ENCODE measurements at regions not wholly inside any gene's neighbourhood (a gene's known extent, or its start where the extent isn't known, plus 50 kb on each side); places are given as distances from the start of the nearest gene placed in this dataset.

DNA sequence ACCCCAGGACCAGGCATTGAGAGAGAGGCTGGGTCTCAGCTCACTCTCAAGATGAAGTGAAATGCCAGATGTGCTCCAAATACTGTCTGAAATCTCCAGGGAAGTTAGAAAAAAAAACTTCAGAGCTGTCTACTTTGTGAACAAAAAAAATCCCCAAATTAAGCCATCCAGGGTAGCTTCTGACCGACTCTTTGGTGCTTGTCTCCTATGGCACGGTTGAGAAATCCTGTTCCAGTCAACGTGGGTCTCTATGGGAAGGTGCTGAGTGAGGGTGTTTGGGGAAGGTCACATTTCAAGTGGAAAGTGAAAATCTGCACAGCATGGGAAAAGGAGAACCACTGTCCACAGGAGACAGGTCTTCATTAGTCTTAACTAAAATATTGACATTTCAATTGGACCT lies 322.5 kb upstream of the CFAP20DC start (continued):
- TF ChIP-seq EP300 (IDR thresholded peaks at IDR 0.05; ENCODE audit: borderline replicate concordance in 1 of 2, control insufficient read depth in 1 of 2, low read depth in 2 of 2, low read length in 2 of 2): no peak
- no peak for TF ChIP-seq CREM (IDR thresholded peaks at IDR 0.05; ENCODE audit: low read depth)
- TF ChIP-seq PML (IDR thresholded peaks at IDR 0.05; ENCODE audit: low read length): no peak
- TF ChIP-seq, protein P1, sequence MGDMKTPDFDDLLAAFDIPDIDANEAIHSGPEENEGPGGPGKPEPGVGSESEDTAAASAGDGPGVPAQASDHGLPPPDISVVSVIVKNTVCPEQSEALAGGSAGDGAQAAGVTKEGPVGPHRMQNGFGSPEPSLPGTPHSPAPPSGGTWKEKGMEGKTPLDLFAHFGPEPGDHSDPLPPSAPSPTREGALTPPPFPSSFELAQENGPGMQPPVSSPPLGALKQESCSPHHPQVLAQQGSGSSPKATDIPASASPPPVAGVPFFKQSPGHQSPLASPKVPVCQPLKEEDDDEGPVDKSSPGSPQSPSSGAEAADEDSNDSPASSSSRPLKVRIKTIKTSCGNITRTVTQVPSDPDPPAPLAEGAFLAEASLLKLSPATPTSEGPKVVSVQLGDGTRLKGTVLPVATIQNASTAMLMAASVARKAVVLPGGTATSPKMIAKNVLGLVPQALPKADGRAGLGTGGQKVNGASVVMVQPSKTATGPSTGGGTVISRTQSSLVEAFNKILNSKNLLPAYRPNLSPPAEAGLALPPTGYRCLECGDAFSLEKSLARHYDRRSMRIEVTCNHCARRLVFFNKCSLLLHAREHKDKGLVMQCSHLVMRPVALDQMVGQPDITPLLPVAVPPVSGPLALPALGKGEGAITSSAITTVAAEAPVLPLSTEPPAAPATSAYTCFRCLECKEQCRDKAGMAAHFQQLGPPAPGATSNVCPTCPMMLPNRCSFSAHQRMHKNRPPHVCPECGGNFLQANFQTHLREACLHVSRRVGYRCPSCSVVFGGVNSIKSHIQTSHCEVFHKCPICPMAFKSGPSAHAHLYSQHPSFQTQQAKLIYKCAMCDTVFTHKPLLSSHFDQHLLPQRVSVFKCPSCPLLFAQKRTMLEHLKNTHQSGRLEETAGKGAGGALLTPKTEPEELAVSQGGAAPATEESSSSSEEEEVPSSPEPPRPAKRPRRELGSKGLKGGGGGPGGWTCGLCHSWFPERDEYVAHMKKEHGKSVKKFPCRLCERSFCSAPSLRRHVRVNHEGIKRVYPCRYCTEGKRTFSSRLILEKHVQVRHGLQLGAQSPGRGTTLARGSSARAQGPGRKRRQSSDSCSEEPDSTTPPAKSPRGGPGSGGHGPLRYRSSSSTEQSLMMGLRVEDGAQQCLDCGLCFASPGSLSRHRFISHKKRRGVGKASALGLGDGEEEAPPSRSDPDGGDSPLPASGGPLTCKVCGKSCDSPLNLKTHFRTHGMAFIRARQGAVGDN (IDR thresholded peaks at IDR 0.05): no peak

DNA sequence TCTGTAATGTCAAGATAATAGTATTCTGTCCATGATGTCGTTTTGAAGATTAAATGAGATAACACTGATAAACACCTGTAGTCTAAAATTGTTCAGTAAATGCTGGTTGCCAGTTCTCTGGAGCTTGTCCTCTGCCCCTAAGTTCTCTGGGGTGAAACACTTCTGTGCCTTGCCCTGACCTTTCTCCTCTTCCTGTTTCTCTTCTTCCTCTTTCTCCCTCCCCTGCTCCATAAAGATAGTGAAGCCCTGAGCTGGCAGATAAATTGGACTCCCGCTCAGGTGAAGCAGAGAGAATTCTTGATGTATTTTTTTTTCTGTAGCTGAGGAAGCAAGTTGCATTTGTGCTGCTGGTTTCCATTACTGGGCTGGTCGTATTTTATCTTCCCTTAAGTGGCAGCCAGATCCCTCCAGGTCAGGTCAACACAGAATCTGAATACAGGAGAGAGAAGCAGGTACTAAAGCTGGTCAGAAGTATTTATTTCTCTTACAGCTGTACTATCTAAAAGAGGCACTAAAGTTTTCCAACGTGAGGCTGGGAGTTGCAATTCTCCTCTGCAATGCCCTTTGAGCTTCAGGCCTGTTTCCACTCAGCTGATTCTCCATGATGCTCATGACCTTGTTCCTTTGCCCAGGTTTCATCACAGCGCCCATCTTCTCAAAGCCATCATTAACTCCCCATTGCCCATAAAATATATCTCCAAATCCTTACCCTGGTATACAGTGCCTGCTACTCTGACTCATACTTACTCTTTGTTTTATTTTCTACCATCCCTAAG lies 319.3 kb upstream of the CFAP20DC start:
- H2AFZ ChIP-seq (ENCODE audit: control insufficient read depth, low read depth, low read length): no peak overlapping the region
- no peaks in the 10 kb centered on the region; the same call in 2 of the 3 replicates for H3K9me3 ChIP-seq (replicated peaks; ENCODE audit: control insufficient read depth, insufficient read depth, low read length)
- CTCF ChIA-PET: interaction anchor here (1.0 to 3.7 kb wide), 7 partner anchors 18 to 206 kb away, joined by 3 to 17 read pairs (median 4); no protein-coding TSS in a partner anchor
- H3K4me3 ChIP-seq: no peak overlapping the region
- no peaks in the 10 kb centered on the region for H3K27me3 ChIP-seq (replicated peaks in 1 of 2; ENCODE audit: control insufficient read depth in 2 of 2, insufficient read depth in 2 of 2, low read length in 1 of 2)
- POLR2A ChIA-PET: interaction anchor here (0.8 to 1.1 kb wide), 2 partner anchors 8 to 29 kb away, joined by 3 read pairs; no protein-coding TSS in a partner anchor
- H3K4me1 ChIP-seq (ENCODE audit: control insufficient read depth, insufficient read depth, low read length): no peaks in the 10 kb centered on the region
- H4K20me1 ChIP-seq (ENCODE audit: control insufficient read depth, insufficient read depth): no peaks in the 10 kb centered on the region
- intact Hi-C loops (cut with micrococcal nuclease; ENCODE audit: unreplicated experiment) (no loop called here), in situ Hi-C loops (cut with MboI) (no loop called here)
- no peak overlapping the region for H3K9ac ChIP-seq (ENCODE audit: control insufficient read depth, insufficient read depth, low read length)
- DNase-seq (ENCODE audit: low read depth, low spot score) (no peak), FAIRE-seq (no peak), ATAC-seq (no peak)
- BruUV-seq (replicated peaks): no TSS peak
- no peaks in the 10 kb centered on the region for H3K36me3 ChIP-seq (ENCODE audit: control insufficient read depth in 2 of 2, insufficient read depth in 2 of 2, low read length in 1 of 2)
- no peak overlapping the region for H3K27ac ChIP-seq (ENCODE audit: control insufficient read depth, insufficient read depth)
- RAD21 ChIA-PET (ENCODE audit: unreplicated experiment): interaction anchor here (0.9 to 3.0 kb wide), 7 partner anchors 14 to 489 kb away, joined by 3 to 12 read pairs (median 4); no protein-coding TSS in a partner anchor
- no peaks in the 10 kb centered on the region for H3K79me2 ChIP-seq (ENCODE audit: control insufficient read depth, insufficient read depth, low read length)
- H3K4me2 ChIP-seq (ENCODE audit: control insufficient read depth, insufficient read depth): no peak overlapping the region
- WGBS (ENCODE audit: insufficient coverage, insufficient replicate concordance, low lambda C conversion rate, missing lambda C conversion rate): 36% methylated on average over 5 of the region's 5 CpGs
- SMC1A ChIA-PET (ENCODE audit: uncharacterized antibody, unreplicated experiment): interaction anchor here (0.6 to 2.3 kb wide), 17 partner anchors 15 to 1560 kb away, joined by 3 to 9 read pairs (median 4); no protein-coding TSS in a partner anchor
- TF ChIP-seq, protein P2, sequence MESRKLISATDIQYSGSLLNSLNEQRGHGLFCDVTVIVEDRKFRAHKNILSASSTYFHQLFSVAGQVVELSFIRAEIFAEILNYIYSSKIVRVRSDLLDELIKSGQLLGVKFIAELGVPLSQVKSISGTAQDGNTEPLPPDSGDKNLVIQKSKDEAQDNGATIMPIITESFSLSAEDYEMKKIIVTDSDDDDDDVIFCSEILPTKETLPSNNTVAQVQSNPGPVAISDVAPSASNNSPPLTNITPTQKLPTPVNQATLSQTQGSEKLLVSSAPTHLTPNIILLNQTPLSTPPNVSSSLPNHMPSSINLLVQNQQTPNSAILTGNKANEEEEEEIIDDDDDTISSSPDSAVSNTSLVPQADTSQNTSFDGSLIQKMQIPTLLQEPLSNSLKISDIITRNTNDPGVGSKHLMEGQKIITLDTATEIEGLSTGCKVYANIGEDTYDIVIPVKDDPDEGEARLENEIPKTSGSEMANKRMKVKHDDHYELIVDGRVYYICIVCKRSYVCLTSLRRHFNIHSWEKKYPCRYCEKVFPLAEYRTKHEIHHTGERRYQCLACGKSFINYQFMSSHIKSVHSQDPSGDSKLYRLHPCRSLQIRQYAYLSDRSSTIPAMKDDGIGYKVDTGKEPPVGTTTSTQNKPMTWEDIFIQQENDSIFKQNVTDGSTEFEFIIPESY (IDR thresholded peaks at IDR 0.05): no peak
- TF ChIP-seq WRNIP1 (IDR thresholded peaks at IDR 0.05; ENCODE audit: borderline replicate concordance, low read depth, low read length) (no peak), ATF7 (IDR thresholded peaks at IDR 0.05; ENCODE audit: low read depth) (no peak), IRF4 (IDR thresholded peaks at IDR 0.05; ENCODE audit: low read depth, low read length) (no peak), BRCA1 (IDR thresholded peaks at IDR 0.05; ENCODE audit: low read depth, low read length) (no peak)
- TF ChIP-seq, protein P3, sequence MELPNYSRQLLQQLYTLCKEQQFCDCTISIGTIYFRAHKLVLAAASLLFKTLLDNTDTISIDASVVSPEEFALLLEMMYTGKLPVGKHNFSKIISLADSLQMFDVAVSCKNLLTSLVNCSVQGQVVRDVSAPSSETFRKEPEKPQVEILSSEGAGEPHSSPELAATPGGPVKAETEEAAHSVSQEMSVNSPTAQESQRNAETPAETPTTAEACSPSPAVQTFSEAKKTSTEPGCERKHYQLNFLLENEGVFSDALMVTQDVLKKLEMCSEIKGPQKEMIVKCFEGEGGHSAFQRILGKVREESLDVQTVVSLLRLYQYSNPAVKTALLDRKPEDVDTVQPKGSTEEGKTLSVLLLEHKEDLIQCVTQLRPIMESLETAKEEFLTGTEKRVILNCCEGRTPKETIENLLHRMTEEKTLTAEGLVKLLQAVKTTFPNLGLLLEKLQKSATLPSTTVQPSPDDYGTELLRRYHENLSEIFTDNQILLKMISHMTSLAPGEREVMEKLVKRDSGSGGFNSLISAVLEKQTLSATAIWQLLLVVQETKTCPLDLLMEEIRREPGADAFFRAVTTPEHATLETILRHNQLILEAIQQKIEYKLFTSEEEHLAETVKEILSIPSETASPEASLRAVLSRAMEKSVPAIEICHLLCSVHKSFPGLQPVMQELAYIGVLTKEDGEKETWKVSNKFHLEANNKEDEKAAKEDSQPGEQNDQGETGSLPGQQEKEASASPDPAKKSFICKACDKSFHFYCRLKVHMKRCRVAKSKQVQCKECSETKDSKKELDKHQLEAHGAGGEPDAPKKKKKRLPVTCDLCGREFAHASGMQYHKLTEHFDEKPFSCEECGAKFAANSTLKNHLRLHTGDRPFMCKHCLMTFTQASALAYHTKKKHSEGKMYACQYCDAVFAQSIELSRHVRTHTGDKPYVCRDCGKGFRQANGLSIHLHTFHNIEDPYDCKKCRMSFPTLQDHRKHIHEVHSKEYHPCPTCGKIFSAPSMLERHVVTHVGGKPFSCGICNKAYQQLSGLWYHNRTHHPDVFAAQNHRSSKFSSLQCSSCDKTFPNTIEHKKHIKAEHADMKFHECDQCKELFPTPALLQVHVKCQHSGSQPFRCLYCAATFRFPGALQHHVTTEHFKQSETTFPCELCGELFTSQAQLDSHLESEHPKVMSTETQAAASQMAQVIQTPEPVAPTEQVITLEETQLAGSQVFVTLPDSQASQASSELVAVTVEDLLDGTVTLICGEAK (IDR thresholded peaks at IDR 0.05; ENCODE audit: borderline replicate concordance): no peak
